GM23338 (cell line): ENCODE measurements at regions not wholly inside any gene's neighbourhood (a gene's known extent, or its start where the extent isn't known, plus 50 kb on each side); places are given as distances from the start of the nearest gene placed in this dataset.

ENCODE experiments used
- ATAC-seq: fragments of 200-7000 bp; cut with Tn5 transposase; 3 replicates; pipeline ENCODE4 v1.9.1; 2020
- DNase-seq: peaks from one replicate; pipeline ENCODE4 v3.0.0-alpha.2; 2015; ENCODE audit warnings: low spot score
- H2AFZ ChIP-seq: fragments of 200-600 bp; sonication (generic); 2 replicates; pipeline ENCODE4 v1.8.0; 2016; ENCODE audit warnings: antibody characterized with exemption, mild to moderate bottlenecking, moderate library complexity
- H3F3A ChIP-seq: fragments of 200-600 bp; sonication (generic); replicated peaks from 2 replicates; pipeline ENCODE4 v1.8.0; 2017; ENCODE audit warnings: antibody characterized with exemption, mixed run types, low read depth
- H3K27ac ChIP-seq: fragments of 200-600 bp; sonication (generic); 2 replicates; pipeline ENCODE4 v1.6.1; 2016; ENCODE audit warnings: low read depth
- H3K27me3 ChIP-seq: fragments of 200-600 bp; sonication (generic); 2 replicates; pipeline ENCODE4 v1.8.0; 2016; ENCODE audit warnings: mild to moderate bottlenecking, mixed run types, moderate library complexity; ENCODE audit not compliant: insufficient read depth
- H3K36me3 ChIP-seq: fragments of 200-600 bp; sonication (generic); 2 replicates; pipeline ENCODE4 v1.8.0; 2016; ENCODE audit warnings: mild to moderate bottlenecking; ENCODE audit not compliant: insufficient read depth
- H3K4me1 ChIP-seq: fragments of 200-600 bp; sonication (generic); 2 replicates; pipeline ENCODE4 v1.8.0; 2016; ENCODE audit warnings: mild to moderate bottlenecking, moderate library complexity; ENCODE audit not compliant: insufficient read depth
- H3K4me2 ChIP-seq: fragments of 200-600 bp; sonication (generic); 2 replicates; pipeline ENCODE4 v1.7.1; 2017; ENCODE audit warnings: mixed run types
- H3K4me3 ChIP-seq: fragments of 200-600 bp; sonication (generic); 2 replicates; pipeline ENCODE4 v1.6.1; 2016; ENCODE audit warnings: mixed run types
- H3K79me2 ChIP-seq: fragments of 200-600 bp; sonication (generic); replicated peaks from 2 replicates; pipeline ENCODE4 v1.8.0; 2017; ENCODE audit warnings: mild to moderate bottlenecking; ENCODE audit not compliant: insufficient read depth
- H3K9me2 ChIP-seq: fragments of 200-600 bp; sonication (generic); 2 replicates; pipeline ENCODE4 v1.8.0; 2017; ENCODE audit not compliant: insufficient read depth
- H4K20me1 ChIP-seq: fragments of 200-600 bp; sonication (generic); replicated peaks from 2 replicates; pipeline ENCODE4 v1.8.0; 2017; ENCODE audit warnings: mild to moderate bottlenecking; ENCODE audit not compliant: insufficient read depth
- H3K27ac Mint-ChIP-seq: 2 replicates; pipeline ENCODE4 v1.8.0; 2020; ENCODE audit warnings: inconsistent platforms, mild to moderate bottlenecking, moderate library complexity, mixed read lengths
- H3K27me3 Mint-ChIP-seq: 3 replicates; pipeline ENCODE4 v1.8.0; 2022; ENCODE audit warnings: low read depth, mild to moderate bottlenecking, moderate library complexity, mixed read lengths, inconsistent platforms; ENCODE audit not compliant: insufficient read depth, poor library complexity
- H3K36me3 Mint-ChIP-seq: 3 replicates; pipeline ENCODE4 v1.8.0; 2021; ENCODE audit warnings: low read depth, mild to moderate bottlenecking, inconsistent platforms, moderate library complexity, mixed read lengths
- H3K4me1 Mint-ChIP-seq: 3 replicates; pipeline ENCODE4 v1.8.0; 2020; ENCODE audit warnings: mild to moderate bottlenecking, inconsistent platforms, mixed read lengths
- H3K4me3 Mint-ChIP-seq: 3 replicates; pipeline ENCODE4 v1.8.0; 2021; ENCODE audit warnings: moderate library complexity, mild to moderate bottlenecking, inconsistent platforms, mixed read lengths
- H3K9me3 Mint-ChIP-seq: 3 replicates; pipeline ENCODE4 v1.8.0; 2020; ENCODE audit warnings: moderate library complexity, mild to moderate bottlenecking, inconsistent platforms, mixed read lengths
- CREB1 ChIP-seq: fragments of 250-450 bp; sonication (Bioruptor Pico); IDR thresholded peaks from 2 replicates; pipeline ENCODE4 v1.5.0; 2020; ENCODE audit warnings: low read depth, mild to moderate bottlenecking, moderate library complexity
- EZH2 ChIP-seq: fragments of 200-600 bp; sonication (generic); IDR thresholded peaks from one replicate; pipeline ENCODE4 v1.8.0; 2017; ENCODE audit warnings: antibody characterized with exemption, mild to moderate bottlenecking, low read depth; ENCODE audit not compliant: unreplicated experiment
- JUNB ChIP-seq: IDR thresholded peaks from one replicate; pipeline ENCODE4 v1.6.1; 2016; ENCODE audit warnings: antibody characterized with exemption; ENCODE audit not compliant: unreplicated experiment
- NANOG ChIP-seq: IDR thresholded peaks from 2 replicates; pipeline ENCODE4 v1.6.1; 2016; ENCODE audit warnings: antibody characterized with exemption, borderline replicate concordance
- POLR2AphosphoS5 ChIP-seq: IDR thresholded peaks from 2 replicates; pipeline ENCODE4 v1.6.1; 2016; ENCODE audit warnings: antibody characterized with exemption, low read depth
- STAT1 ChIP-seq: IDR thresholded peaks from one replicate; pipeline ENCODE4 v1.6.1; 2016; ENCODE audit warnings: antibody characterized with exemption; ENCODE audit not compliant: unreplicated experiment
- ZNF331 ChIP-seq: fragments of 250-450 bp; sonication (Bioruptor Pico); IDR thresholded peaks from 2 replicates; pipeline ENCODE4 v1.5.0; 2020; ENCODE audit warnings: low read depth, mild to moderate bottlenecking, moderate library complexity
- TF ChIP-seq, protein P1 (sequence below): IDR thresholded peaks from 2 replicates; pipeline ENCODE4 v1.6.1; 2016; ENCODE audit warnings: antibody characterized with exemption
- TF ChIP-seq, protein P2 (sequence below): IDR thresholded peaks from one replicate; pipeline ENCODE4 v1.6.1; 2018; ENCODE audit warnings: antibody characterized with exemption; ENCODE audit not compliant: unreplicated experiment
- TF ChIP-seq, protein P3 (sequence below): fragments of 250-450 bp; sonication (Bioruptor Pico); IDR thresholded peaks from 2 replicates; pipeline ENCODE4 v1.5.0; 2020; ENCODE audit warnings: mild to moderate bottlenecking, moderate library complexity

DNA sequence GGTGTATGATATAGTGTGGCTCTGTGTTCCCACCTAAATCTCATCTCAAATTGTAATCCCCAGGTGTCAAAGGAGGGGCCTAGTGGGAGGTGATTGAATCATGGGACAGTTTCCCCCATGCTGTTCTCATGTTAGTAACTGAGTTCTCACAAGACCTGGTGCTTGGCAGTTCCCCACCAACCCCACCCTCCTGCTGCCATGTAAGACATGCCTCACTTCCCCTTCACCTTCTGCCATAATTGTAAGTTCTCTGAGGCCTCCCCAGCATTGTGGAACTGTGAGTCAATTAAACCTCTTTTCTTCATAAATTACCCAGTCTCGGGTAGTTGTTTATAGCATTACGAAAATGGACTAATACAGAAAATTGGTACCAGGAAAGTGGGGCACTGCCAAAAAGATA lies 1705.3 kb downstream of the NCAM2 start:
- H3K36me3 ChIP-seq = no peaks in the 10 kb centered on the region
- DNase-seq = no peak
- no peaks in the 10 kb centered on the region for H4K20me1 ChIP-seq
- Mint-ChIP-seq H3K27ac (no peak overlapping the region), H3K4me1 (no peaks in the 10 kb centered on the region), H3K4me3 (no peak overlapping the region), H3K36me3 (no peaks in the 10 kb centered on the region), H3K27me3 (no peaks in the 10 kb centered on the region), H3K9me3 (peaks cover 6% of the 10 kb centered on the region; the same call in 2 of the 3 replicates)
- H3K9me2 ChIP-seq = no peaks in the 10 kb centered on the region
- no peaks in the 10 kb centered on the region for H3K79me2 ChIP-seq
- H3K27me3 ChIP-seq = no peaks in the 10 kb centered on the region
- ATAC-seq = no peak
- H3K4me2 ChIP-seq = no peak overlapping the region
- H2AFZ ChIP-seq = no peak overlapping the region
- H3K4me1 ChIP-seq = no peaks in the 10 kb centered on the region
- H3K4me3 ChIP-seq = no peak overlapping the region
- no peak for TF ChIP-seq JUNB
- no peaks in the 10 kb centered on the region for H3F3A ChIP-seq
- no peak overlapping the region for H3K27ac ChIP-seq

DNA sequence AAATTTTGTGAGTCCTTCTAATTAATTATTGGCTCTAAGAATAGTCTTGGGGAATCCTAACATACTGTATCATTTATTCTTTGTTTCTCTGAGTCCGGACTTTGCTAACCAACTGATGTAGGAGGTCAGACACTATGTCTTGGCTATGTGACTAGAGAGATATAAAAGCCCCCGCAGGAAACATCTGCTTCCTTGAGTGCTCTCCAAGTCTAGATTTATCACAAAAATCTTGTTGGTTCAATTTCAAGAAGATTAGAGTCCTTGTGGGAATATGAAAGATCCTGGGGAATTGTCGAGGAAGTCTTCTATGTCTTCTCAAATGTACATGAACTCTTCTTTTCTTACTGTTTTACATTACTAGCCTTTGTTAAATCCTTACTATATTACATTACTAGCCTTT lies 1712.5 kb downstream of the NCAM2 start:
- ATAC-seq (no peak), DNase-seq (no peak)
- H4K20me1 ChIP-seq = no peaks in the 10 kb centered on the region
- Mint-ChIP-seq H3K27me3 (no peaks in the 10 kb centered on the region), H3K36me3 (peaks cover 21% of the 10 kb centered on the region), H3K9me3 (peaks cover 34% of the 10 kb centered on the region), H3K4me1 (no peaks in the 10 kb centered on the region), H3K27ac (no peak overlapping the region), H3K4me3 (no peak overlapping the region)
- H3K9me2 ChIP-seq = 0 out of 2 replicates have a peak, but pooled peaks cover 2% of the 10 kb centered on the region
- H3K27ac ChIP-seq = no peak overlapping the region
- H3K4me3 ChIP-seq = no peak overlapping the region
- no peaks in the 10 kb centered on the region for H3F3A ChIP-seq
- no peak overlapping the region for H2AFZ ChIP-seq
- 0 out of 2 replicates have a peak, but pooled peaks cover 5% of the 10 kb centered on the region for H3K36me3 ChIP-seq
- no peak overlapping the region for H3K4me2 ChIP-seq
- H3K79me2 ChIP-seq = no peaks in the 10 kb centered on the region
- TF ChIP-seq JUNB = no peak
- no peak for TF ChIP-seq POLR2AphosphoS5
- TF ChIP-seq, protein P1, sequence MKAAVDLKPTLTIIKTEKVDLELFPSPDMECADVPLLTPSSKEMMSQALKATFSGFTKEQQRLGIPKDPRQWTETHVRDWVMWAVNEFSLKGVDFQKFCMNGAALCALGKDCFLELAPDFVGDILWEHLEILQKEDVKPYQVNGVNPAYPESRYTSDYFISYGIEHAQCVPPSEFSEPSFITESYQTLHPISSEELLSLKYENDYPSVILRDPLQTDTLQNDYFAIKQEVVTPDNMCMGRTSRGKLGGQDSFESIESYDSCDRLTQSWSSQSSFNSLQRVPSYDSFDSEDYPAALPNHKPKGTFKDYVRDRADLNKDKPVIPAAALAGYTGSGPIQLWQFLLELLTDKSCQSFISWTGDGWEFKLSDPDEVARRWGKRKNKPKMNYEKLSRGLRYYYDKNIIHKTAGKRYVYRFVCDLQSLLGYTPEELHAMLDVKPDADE = no peak
- TF ChIP-seq, protein P2, sequence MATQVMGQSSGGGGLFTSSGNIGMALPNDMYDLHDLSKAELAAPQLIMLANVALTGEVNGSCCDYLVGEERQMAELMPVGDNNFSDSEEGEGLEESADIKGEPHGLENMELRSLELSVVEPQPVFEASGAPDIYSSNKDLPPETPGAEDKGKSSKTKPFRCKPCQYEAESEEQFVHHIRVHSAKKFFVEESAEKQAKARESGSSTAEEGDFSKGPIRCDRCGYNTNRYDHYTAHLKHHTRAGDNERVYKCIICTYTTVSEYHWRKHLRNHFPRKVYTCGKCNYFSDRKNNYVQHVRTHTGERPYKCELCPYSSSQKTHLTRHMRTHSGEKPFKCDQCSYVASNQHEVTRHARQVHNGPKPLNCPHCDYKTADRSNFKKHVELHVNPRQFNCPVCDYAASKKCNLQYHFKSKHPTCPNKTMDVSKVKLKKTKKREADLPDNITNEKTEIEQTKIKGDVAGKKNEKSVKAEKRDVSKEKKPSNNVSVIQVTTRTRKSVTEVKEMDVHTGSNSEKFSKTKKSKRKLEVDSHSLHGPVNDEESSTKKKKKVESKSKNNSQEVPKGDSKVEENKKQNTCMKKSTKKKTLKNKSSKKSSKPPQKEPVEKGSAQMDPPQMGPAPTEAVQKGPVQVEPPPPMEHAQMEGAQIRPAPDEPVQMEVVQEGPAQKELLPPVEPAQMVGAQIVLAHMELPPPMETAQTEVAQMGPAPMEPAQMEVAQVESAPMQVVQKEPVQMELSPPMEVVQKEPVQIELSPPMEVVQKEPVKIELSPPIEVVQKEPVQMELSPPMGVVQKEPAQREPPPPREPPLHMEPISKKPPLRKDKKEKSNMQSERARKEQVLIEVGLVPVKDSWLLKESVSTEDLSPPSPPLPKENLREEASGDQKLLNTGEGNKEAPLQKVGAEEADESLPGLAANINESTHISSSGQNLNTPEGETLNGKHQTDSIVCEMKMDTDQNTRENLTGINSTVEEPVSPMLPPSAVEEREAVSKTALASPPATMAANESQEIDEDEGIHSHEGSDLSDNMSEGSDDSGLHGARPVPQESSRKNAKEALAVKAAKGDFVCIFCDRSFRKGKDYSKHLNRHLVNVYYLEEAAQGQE = no peak
- TF ChIP-seq, protein P3, sequence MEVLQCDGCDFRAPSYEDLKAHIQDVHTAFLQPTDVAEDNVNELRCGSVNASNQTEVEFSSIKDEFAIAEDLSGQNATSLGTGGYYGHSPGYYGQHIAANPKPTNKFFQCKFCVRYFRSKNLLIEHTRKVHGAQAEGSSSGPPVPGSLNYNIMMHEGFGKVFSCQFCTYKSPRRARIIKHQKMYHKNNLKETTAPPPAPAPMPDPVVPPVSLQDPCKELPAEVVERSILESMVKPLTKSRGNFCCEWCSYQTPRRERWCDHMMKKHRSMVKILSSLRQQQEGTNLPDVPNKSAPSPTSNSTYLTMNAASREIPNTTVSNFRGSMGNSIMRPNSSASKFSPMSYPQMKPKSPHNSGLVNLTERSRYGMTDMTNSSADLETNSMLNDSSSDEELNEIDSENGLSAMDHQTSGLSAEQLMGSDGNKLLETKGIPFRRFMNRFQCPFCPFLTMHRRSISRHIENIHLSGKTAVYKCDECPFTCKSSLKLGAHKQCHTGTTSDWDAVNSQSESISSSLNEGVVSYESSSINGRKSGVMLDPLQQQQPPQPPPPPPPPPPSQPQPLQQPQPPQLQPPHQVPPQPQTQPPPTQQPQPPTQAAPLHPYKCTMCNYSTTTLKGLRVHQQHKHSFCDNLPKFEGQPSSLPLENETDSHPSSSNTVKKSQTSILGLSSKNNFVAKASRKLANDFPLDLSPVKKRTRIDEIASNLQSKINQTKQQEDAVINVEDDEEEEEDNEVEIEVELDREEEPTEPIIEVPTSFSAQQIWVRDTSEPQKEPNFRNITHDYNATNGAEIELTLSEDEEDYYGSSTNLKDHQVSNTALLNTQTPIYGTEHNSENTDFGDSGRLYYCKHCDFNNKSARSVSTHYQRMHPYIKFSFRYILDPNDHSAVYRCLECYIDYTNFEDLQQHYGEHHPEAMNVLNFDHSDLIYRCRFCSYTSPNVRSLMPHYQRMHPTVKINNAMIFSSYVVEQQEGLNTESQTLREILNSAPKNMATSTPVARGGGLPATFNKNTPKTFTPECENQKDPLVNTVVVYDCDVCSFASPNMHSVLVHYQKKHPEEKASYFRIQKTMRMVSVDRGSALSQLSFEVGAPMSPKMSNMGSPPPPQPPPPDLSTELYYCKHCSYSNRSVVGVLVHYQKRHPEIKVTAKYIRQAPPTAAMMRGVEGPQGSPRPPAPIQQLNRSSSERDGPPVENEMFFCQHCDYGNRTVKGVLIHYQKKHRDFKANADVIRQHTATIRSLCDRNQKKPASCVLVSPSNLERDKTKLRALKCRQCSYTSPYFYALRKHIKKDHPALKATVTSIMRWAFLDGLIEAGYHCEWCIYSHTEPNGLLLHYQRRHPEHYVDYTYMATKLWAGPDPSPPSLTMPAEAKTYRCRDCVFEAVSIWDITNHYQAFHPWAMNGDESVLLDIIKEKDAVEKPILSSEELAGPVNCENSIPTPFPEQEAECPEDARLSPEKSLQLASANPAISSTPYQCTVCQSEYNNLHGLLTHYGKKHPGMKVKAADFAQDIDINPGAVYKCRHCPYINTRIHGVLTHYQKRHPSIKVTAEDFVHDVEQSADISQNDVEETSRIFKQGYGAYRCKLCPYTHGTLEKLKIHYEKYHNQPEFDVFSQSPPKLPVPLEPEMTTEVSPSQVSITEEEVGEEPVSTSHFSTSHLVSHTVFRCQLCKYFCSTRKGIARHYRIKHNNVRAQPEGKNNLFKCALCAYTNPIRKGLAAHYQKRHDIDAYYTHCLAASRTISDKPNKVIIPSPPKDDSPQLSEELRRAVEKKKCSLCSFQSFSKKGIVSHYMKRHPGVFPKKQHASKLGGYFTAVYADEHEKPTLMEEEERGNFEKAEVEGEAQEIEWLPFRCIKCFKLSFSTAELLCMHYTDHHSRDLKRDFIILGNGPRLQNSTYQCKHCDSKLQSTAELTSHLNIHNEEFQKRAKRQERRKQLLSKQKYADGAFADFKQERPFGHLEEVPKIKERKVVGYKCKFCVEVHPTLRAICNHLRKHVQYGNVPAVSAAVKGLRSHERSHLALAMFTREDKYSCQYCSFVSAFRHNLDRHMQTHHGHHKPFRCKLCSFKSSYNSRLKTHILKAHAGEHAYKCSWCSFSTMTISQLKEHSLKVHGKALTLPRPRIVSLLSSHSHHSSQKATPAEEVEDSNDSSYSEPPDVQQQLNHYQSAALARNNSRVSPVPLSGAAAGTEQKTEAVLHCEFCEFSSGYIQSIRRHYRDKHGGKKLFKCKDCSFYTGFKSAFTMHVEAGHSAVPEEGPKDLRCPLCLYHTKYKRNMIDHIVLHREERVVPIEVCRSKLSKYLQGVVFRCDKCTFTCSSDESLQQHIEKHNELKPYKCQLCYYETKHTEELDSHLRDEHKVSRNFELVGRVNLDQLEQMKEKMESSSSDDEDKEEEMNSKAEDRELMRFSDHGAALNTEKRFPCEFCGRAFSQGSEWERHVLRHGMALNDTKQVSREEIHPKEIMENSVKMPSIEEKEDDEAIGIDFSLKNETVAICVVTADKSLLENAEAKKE (CRISPR knock-in tag) = no peak
- no peak for TF ChIP-seq CREB1 (CRISPR knock-in tag)
- no peak for TF ChIP-seq STAT1
- no peak for TF ChIP-seq ZNF331 (CRISPR knock-in tag)
- no peak for TF ChIP-seq EZH2
- TF ChIP-seq NANOG = no peak
- H3K27me3 ChIP-seq = no peaks in the 10 kb centered on the region
- no peaks in the 10 kb centered on the region for H3K4me1 ChIP-seq
